A673 (cell line): ENCODE measurements at regions not wholly inside any gene's neighbourhood (a gene's known extent, or its start where the extent isn't known, plus 50 kb on each side); places are given as distances from the start of the nearest gene placed in this dataset.

Experiments used
- BruUV-seq: library from RNA; stranded (reverse); fragments of 400-500 nt; replicated peaks from 2 replicates; lab custom pipeline; 2021; lab: Mats Ljungman, UMichigan
- CTCF ChIA-PET: fragments of 300-600 bp; sonication (Branson Sonifier 250); formaldehyde crosslinking; loops from one replicate; lab custom pipeline; 2022; ENCODE audit warnings: antibody characterized with exemption; lab: Charles Lee
- POLR2A ChIA-PET: fragments of 300-600 bp; sonication (Branson Sonifier 250); formaldehyde crosslinking; loops from one replicate; lab custom pipeline; 2022; ENCODE audit warnings: antibody characterized with exemption; ENCODE audit not compliant: low non-redundant PET; lab: Charles Lee
- DNase-seq: peaks from one replicate; pipeline ENCODE4 v3.0.0-alpha.2; 2015; ENCODE audit warnings: low spot score
- H3K27ac ChIP-seq: fragments of 200-600 bp; sonication (generic); 2 replicates; pipeline ENCODE4 v1.5.1; 2016; ENCODE audit warnings: mixed run types, low read depth, mild to moderate bottlenecking, mixed read lengths, antibody characterized with exemption, low read length; ENCODE audit not compliant: poor library complexity, severe bottlenecking
- H3K27me3 ChIP-seq: fragments of 200-600 bp; sonication (generic); replicated peaks from 2 replicates; pipeline ENCODE4 v1.6.1; 2017; ENCODE audit warnings: mixed run types, low read depth, mild to moderate bottlenecking, mixed read lengths, antibody characterized with exemption, low read length; ENCODE audit not compliant: insufficient read depth, poor library complexity
- H3K36me3 ChIP-seq: fragments of 200-600 bp; sonication (generic); 2 replicates; pipeline ENCODE4 v1.6.1; 2016; ENCODE audit warnings: mixed run types, mild to moderate bottlenecking, mixed read lengths, antibody characterized with exemption, low read length; ENCODE audit not compliant: insufficient read depth, poor library complexity, severe bottlenecking
- H3K4me1 ChIP-seq: fragments of 200-600 bp; sonication (generic); 2 replicates; pipeline ENCODE4 v1.6.1; 2017; ENCODE audit warnings: mixed run types, mild to moderate bottlenecking, mixed read lengths, antibody characterized with exemption, low read length; ENCODE audit not compliant: insufficient read depth, poor library complexity, severe bottlenecking
- H3K4me3 ChIP-seq: fragments of 200-600 bp; sonication (generic); 2 replicates; pipeline ENCODE4 v1.5.1; 2016; ENCODE audit warnings: low read depth, mixed run types, mild to moderate bottlenecking, mixed read lengths, low read length; ENCODE audit not compliant: poor library complexity, severe bottlenecking
- H3K9me3 ChIP-seq: fragments of 200-600 bp; sonication (generic); 2 replicates; pipeline ENCODE4 v1.6.1; 2016; ENCODE audit warnings: mixed run types, low read depth, mild to moderate bottlenecking, mixed read lengths, antibody characterized with exemption, low read length; ENCODE audit not compliant: poor library complexity, severe bottlenecking
- EZH2 ChIP-seq: fragments of 200-600 bp; sonication (generic); IDR thresholded peaks from 2 replicates; pipeline ENCODE4 v1.6.1; 2017; ENCODE audit warnings: borderline replicate concordance, low read depth, mild to moderate bottlenecking, mixed read lengths, antibody characterized with exemption, low read length; ENCODE audit not compliant: poor library complexity, severe bottlenecking
- intact Hi-C: fragments of 100-400 bp; cut with micrococcal nuclease; formaldehyde crosslinking; loops from one replicate; pipeline ENCODE4 v1.10.0; 2022; ENCODE audit not compliant: unreplicated experiment
- TF ChIP-seq, protein P1 (sequence below): fragments of 300-800, 200-600 bp; sonication (generic); conservative IDR thresholded peaks from 2 replicates; pipeline ENCODE4 v1.5.1; 2017; ENCODE audit warnings: low read depth, mild to moderate bottlenecking, antibody characterized with exemption, low read length, moderate library complexity, mixed read lengths

DNA sequence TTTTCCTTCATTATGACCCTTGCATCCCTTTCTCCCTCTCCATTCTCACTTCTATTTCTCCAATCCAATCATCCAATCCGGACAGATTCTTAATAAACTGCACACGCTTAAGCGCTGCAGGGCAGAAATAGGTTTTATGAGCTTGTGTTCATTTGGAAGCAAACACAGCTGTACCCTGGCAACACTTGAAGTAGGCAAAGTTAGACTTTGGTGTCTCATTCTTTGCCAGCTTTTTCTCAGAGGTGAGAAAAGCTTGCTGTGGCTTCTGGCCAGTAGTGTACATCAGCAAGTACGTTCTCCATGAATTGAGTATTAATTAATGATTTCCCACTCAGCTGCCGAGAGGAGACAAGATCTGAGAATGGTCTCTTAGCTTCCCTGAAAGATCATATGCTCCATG lies 88.5 kb downstream of the FBXO4 start:
- POLR2A ChIA-PET, result no interaction called here
- CTCF ChIA-PET, result no interaction called here
- TF ChIP-seq EZH2, result no peak
- TF ChIP-seq, protein P1, sequence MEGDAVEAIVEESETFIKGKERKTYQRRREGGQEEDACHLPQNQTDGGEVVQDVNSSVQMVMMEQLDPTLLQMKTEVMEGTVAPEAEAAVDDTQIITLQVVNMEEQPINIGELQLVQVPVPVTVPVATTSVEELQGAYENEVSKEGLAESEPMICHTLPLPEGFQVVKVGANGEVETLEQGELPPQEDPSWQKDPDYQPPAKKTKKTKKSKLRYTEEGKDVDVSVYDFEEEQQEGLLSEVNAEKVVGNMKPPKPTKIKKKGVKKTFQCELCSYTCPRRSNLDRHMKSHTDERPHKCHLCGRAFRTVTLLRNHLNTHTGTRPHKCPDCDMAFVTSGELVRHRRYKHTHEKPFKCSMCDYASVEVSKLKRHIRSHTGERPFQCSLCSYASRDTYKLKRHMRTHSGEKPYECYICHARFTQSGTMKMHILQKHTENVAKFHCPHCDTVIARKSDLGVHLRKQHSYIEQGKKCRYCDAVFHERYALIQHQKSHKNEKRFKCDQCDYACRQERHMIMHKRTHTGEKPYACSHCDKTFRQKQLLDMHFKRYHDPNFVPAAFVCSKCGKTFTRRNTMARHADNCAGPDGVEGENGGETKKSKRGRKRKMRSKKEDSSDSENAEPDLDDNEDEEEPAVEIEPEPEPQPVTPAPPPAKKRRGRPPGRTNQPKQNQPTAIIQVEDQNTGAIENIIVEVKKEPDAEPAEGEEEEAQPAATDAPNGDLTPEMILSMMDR, result no peak

DNA sequence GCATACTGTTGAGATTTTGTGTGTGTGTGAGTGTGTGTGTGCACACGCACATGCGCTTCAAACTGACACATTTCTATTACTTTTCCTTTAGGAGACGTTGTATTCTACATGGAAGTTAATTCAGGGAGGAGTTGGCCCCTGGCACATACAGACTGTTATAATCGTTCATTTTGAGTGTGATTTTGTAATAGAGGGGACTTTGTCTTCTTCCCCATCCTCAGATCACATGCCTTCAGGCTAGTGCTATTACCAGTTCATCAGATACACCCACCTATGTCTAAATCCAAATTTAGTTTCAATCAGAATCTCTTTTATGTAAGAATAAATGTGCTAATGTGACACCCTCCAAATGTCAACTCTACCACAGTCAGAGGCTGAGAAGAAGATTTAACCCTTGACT lies 90.2 kb downstream of the FBXO4 start:
- no peaks in the 10 kb centered on the region for H3K9me3 ChIP-seq
- TF ChIP-seq EZH2, result no peak
- TF ChIP-seq, protein P1, result no peak
- no peaks in the 10 kb centered on the region for H3K36me3 ChIP-seq
- peaks cover 46% of the 10 kb centered on the region for H3K27me3 ChIP-seq
- H3K27ac ChIP-seq, result no peak overlapping the region
- H3K4me3 ChIP-seq, result no peak overlapping the region
- ChIA-PET CTCF (no interaction called here), POLR2A (no interaction called here)
- BruUV-seq, result no TSS peak
- intact Hi-C loops, result no loop called here
- H3K4me1 ChIP-seq, result no peaks in the 10 kb centered on the region
- no peak for DNase-seq

More for the DNA sequence above, 88.5 kb downstream of the FBXO4 start:
- H3K4me1 ChIP-seq, result no peaks in the 10 kb centered on the region
- peaks cover 33% of the 10 kb centered on the region for H3K27me3 ChIP-seq
- H3K27ac ChIP-seq, result no peak overlapping the region
- BruUV-seq, result no TSS peak
- no peak for DNase-seq
- H3K4me3 ChIP-seq, result no peak overlapping the region
- H3K36me3 ChIP-seq, result no peaks in the 10 kb centered on the region
- intact Hi-C loops, result no loop called here
- no peaks in the 10 kb centered on the region for H3K9me3 ChIP-seq

DNA sequence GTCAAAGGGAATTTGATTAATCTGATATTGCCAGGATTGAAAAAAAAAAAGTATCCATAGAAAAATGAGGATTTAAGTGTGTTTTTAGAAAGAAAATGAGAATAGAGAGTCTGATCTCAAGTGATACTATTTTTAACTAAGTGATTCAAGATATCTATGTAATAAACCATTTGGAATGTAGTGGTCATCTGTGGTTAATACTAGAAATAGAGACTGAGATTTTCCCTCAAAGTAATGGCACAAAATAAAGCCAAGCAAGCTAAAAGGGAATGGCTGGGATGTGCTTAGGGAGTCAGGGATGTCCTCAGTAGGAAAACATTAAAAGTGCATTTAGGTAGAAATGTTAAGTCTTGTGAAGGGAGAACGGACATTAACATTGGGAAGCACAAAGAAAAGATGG lies 90.6 kb downstream of the FBXO4 start:
- Histone ChIP-seq H3K27ac (no peak overlapping the region), H3K27me3 (peaks cover 50% of the 10 kb centered on the region), H3K36me3 (no peaks in the 10 kb centered on the region), H3K4me3 (no peak overlapping the region), H3K9me3 (no peaks in the 10 kb centered on the region), H3K4me1 (no peaks in the 10 kb centered on the region)
- POLR2A ChIA-PET, result no interaction called here
- BruUV-seq, result no TSS peak
- intact Hi-C loops, result no loop called here
- CTCF ChIA-PET, result no interaction called here
- TF ChIP-seq EZH2, result no peak
- TF ChIP-seq, protein P1, result no peak
- no peak for DNase-seq
